ENCODE measurements at regions not wholly inside any gene's neighbourhood (a gene's known extent, or its start where the extent isn't known, plus 50 kb on each side); places are given as distances from the start of the nearest gene placed in this dataset.

DNA sequence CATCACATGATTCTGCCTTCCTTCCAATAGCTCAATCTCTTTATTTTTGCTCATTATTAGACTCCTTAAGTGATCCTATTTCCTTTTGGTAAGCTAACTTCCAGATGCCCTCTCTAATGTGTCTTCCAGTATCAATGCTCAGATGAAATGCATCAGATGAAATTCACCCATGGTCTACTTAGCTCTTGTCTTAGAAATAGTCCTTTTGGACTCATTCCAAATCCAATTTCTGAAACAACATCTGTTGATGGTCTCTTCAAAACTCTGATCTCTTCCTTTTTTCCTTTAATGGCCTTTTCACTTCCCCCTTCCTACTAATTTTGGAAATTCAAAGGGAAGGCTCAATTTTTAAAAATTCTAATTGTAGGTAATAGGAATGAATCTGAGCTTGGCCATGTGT, 81.1 kb upstream of the GREM2 start:
- no peak for DNase-seq (ENCODE audit: low read depth in 1 of 2, low spot score in 1 of 2)
- Histone ChIP-seq H3K27me3 (ENCODE audit: insufficient read depth, poor library complexity, severe bottlenecking) (no peaks in the 10 kb centered on the region), H3K27ac (replicated peaks) (no peak overlapping the region), H3K4me3 (replicated peaks; ENCODE audit: insufficient read depth, low read length) (no peak overlapping the region)
- TF ChIP-seq POLR2AphosphoS5 (IDR thresholded peaks at IDR 0.05; ENCODE audit: low read depth) (no peak), GABPA (IDR thresholded peaks at IDR 0.05; ENCODE audit: low read depth) (no peak), SPI1 (IDR thresholded peaks at IDR 0.05; ENCODE audit: borderline replicate concordance, low read depth) (no peak)
- TF ChIP-seq, protein P1, sequence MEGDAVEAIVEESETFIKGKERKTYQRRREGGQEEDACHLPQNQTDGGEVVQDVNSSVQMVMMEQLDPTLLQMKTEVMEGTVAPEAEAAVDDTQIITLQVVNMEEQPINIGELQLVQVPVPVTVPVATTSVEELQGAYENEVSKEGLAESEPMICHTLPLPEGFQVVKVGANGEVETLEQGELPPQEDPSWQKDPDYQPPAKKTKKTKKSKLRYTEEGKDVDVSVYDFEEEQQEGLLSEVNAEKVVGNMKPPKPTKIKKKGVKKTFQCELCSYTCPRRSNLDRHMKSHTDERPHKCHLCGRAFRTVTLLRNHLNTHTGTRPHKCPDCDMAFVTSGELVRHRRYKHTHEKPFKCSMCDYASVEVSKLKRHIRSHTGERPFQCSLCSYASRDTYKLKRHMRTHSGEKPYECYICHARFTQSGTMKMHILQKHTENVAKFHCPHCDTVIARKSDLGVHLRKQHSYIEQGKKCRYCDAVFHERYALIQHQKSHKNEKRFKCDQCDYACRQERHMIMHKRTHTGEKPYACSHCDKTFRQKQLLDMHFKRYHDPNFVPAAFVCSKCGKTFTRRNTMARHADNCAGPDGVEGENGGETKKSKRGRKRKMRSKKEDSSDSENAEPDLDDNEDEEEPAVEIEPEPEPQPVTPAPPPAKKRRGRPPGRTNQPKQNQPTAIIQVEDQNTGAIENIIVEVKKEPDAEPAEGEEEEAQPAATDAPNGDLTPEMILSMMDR (IDR thresholded peaks at IDR 0.05; ENCODE audit: insufficient read depth, low read length): no peak
- TF ChIP-seq, protein P2, sequence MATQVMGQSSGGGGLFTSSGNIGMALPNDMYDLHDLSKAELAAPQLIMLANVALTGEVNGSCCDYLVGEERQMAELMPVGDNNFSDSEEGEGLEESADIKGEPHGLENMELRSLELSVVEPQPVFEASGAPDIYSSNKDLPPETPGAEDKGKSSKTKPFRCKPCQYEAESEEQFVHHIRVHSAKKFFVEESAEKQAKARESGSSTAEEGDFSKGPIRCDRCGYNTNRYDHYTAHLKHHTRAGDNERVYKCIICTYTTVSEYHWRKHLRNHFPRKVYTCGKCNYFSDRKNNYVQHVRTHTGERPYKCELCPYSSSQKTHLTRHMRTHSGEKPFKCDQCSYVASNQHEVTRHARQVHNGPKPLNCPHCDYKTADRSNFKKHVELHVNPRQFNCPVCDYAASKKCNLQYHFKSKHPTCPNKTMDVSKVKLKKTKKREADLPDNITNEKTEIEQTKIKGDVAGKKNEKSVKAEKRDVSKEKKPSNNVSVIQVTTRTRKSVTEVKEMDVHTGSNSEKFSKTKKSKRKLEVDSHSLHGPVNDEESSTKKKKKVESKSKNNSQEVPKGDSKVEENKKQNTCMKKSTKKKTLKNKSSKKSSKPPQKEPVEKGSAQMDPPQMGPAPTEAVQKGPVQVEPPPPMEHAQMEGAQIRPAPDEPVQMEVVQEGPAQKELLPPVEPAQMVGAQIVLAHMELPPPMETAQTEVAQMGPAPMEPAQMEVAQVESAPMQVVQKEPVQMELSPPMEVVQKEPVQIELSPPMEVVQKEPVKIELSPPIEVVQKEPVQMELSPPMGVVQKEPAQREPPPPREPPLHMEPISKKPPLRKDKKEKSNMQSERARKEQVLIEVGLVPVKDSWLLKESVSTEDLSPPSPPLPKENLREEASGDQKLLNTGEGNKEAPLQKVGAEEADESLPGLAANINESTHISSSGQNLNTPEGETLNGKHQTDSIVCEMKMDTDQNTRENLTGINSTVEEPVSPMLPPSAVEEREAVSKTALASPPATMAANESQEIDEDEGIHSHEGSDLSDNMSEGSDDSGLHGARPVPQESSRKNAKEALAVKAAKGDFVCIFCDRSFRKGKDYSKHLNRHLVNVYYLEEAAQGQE (IDR thresholded peaks at IDR 0.05; ENCODE audit: insufficient replicate concordance, low read depth): no peak

DNA sequence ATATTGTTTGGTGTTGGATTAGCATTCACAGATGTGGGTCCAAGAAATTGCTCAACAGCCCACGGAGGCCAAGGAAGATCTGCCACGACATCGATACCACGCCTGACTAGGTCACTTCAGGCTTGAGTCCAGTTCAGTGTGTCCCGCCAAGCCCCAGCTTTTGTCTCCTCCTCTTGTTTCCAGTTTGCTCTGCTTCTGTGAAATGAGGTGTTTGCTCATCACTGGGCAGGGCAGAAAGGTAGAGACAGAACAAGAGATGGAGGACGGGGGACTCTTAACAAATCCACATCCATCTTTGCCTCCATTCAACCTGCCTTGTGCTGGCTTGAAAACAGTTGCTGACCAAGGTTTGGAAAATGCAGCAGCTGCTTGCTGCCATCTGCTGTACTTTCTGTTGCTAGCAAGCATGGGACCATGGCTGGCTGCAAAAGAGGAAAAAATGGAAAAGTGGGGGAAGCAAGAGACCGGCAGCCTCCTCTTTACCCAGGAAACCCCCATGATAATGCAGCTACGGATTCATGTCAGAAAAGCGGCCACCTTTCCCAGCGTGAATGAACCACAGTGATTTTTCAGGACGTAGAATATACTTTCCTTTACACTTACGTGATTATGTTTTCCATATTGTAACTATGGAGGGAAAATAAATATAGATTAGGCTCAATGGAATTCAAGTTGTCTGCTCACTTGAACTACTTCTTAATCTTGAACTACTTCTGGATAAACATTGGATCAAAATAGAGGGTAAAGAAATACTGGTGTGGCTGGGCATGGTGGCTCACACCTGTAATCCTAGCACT, 80.2 kb upstream of the GREM2 start:
- H3K4me3 ChIP-seq (replicated peaks; ENCODE audit: insufficient read depth, low read length): no peak overlapping the region
- TF ChIP-seq SPI1 (IDR thresholded peaks at IDR 0.05; ENCODE audit: borderline replicate concordance, low read depth) (no peak), POLR2AphosphoS5 (IDR thresholded peaks at IDR 0.05; ENCODE audit: low read depth) (no peak), GABPA (IDR thresholded peaks at IDR 0.05; ENCODE audit: low read depth) (no peak)
- TF ChIP-seq, protein P2 (IDR thresholded peaks at IDR 0.05; ENCODE audit: insufficient replicate concordance, low read depth): no peak
- TF ChIP-seq, protein P1 (IDR thresholded peaks at IDR 0.05; ENCODE audit: insufficient read depth, low read length): no peak
- H3K27ac ChIP-seq (replicated peaks): no peak overlapping the region
- no peaks in the 10 kb centered on the region for H3K27me3 ChIP-seq (ENCODE audit: insufficient read depth, poor library complexity, severe bottlenecking)
- peak in 1 of 2 experiments; percentile 1 for DNase-seq (ENCODE audit: low read depth in 1 of 2, low spot score in 1 of 2)

DNA sequence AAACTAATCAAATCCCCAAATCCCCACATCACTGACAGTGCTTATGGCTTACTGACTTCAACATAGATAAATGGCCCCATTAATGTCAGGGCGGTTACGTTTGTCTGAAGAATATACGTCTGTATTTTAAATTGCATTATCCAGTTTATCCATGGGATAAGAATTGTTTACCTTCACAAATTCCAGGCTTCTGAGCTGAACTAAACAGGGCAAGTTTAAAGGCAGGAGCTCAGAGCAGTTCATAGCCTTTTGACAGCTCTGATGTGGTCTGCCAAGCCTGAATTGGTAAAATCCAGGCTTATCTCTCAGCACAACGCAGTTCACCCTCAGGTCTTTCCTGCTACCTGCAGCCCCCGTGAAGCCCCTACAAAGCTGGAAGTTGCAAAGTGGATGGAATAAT, 79.5 kb upstream of the GREM2 start:
- no peak overlapping the region for H3K27ac ChIP-seq (replicated peaks)
- no peaks in the 10 kb centered on the region for H3K27me3 ChIP-seq (ENCODE audit: insufficient read depth, poor library complexity, severe bottlenecking)
- TF ChIP-seq POLR2AphosphoS5 (IDR thresholded peaks at IDR 0.05; ENCODE audit: low read depth) (no peak), GABPA (IDR thresholded peaks at IDR 0.05; ENCODE audit: low read depth) (no peak), SPI1 (IDR thresholded peaks at IDR 0.05; ENCODE audit: borderline replicate concordance, low read depth) (no peak)
- TF ChIP-seq, protein P2 (IDR thresholded peaks at IDR 0.05; ENCODE audit: insufficient replicate concordance, low read depth): no peak
- TF ChIP-seq, protein P1 (IDR thresholded peaks at IDR 0.05; ENCODE audit: insufficient read depth, low read length): no peak
- DNase-seq (ENCODE audit: low read depth in 1 of 2, low spot score in 1 of 2): no peak
- H3K4me3 ChIP-seq (replicated peaks; ENCODE audit: insufficient read depth, low read length): no peak overlapping the region

Measured in HL-60 (cell line).